OCI-LY1 (cell line): ENCODE measurements at regions not wholly inside any gene's neighbourhood (a gene's known extent, or its start where the extent isn't known, plus 50 kb on each side); places are given as distances from the start of the nearest gene placed in this dataset.

Experiments used
- H2AFZ ChIP-seq: fragments of 200-600 bp; sonication (generic), shearing (Covaris generic); 2 replicates; pipeline ENCODE4 v1.6.0; 2014; ENCODE audit warnings: antibody characterized with exemption, mild to moderate bottlenecking, low read length
- H3F3A ChIP-seq: fragments of 200-600 bp; sonication (generic), shearing (Covaris generic); 2 replicates; pipeline ENCODE4 v1.6.0; 2014; ENCODE audit warnings: mild to moderate bottlenecking, antibody characterized with exemption, low read length, moderate library complexity; ENCODE audit not compliant: insufficient read depth
- H3K27ac ChIP-seq: fragments of 200-600 bp; sonication (generic); 2 replicates; pipeline ENCODE4 v1.5.1; 2014; ENCODE audit warnings: low read length, mixed run types, mild to moderate bottlenecking, low read depth; ENCODE audit not compliant: poor library complexity, severe bottlenecking
- H3K27me3 ChIP-seq: fragments of 200-600 bp; sonication (generic); 2 replicates; pipeline ENCODE4 v1.6.0; 2014; ENCODE audit warnings: antibody characterized with exemption, mild to moderate bottlenecking, low read length, moderate library complexity; ENCODE audit not compliant: insufficient read depth
- H3K36me3 ChIP-seq: fragments of 200-600 bp; sonication (generic); 2 replicates; pipeline ENCODE4 v1.6.1; 2014; ENCODE audit warnings: mild to moderate bottlenecking, antibody characterized with exemption, low read length, moderate library complexity, mixed read lengths; ENCODE audit not compliant: insufficient read depth
- H3K4me1 ChIP-seq: fragments of 200-600 bp; sonication (generic); 2 replicates; pipeline ENCODE4 v1.5.1; 2014; ENCODE audit warnings: mild to moderate bottlenecking, low read length, moderate library complexity; ENCODE audit not compliant: insufficient read depth, severe bottlenecking
- H3K4me2 ChIP-seq: fragments of 200-600 bp; sonication (generic), shearing (Covaris generic); 2 replicates; pipeline ENCODE4 v1.6.1; 2014; ENCODE audit warnings: low read length
- H3K4me3 ChIP-seq: fragments of 200-600 bp; sonication (generic); 2 replicates; pipeline ENCODE4 v1.5.1; 2014; ENCODE audit warnings: low read length, low read depth, mild to moderate bottlenecking, mixed read lengths; ENCODE audit not compliant: poor library complexity, severe bottlenecking
- H3K79me2 ChIP-seq: fragments of 200-600 bp; shearing (Covaris generic); 2 replicates; pipeline ENCODE4 v1.6.1; 2016; ENCODE audit warnings: mixed run types, low read length, mixed read lengths; ENCODE audit not compliant: insufficient read depth
- H3K9ac ChIP-seq: fragments of 200-600 bp; sonication (generic), shearing (Covaris generic); 2 replicates; pipeline ENCODE4 v1.6.1; 2014; ENCODE audit warnings: mild to moderate bottlenecking, low read length, mixed read lengths
- H3K9me2 ChIP-seq: fragments of 200-600 bp; sonication (generic), shearing (Covaris generic); 2 replicates; pipeline ENCODE4 v1.6.1; 2014; ENCODE audit warnings: low read depth, mild to moderate bottlenecking, low read length, mixed read lengths
- H3K9me3 ChIP-seq: fragments of 200-600 bp; shearing (Covaris generic); 2 replicates; pipeline ENCODE4 v1.6.1; 2014; ENCODE audit warnings: low read length, mixed read lengths
- H4K20me1 ChIP-seq: fragments of 200-600 bp; sonication (generic), shearing (Covaris generic); 2 replicates; pipeline ENCODE4 v1.6.0; 2016; ENCODE audit warnings: mild to moderate bottlenecking, low read length; ENCODE audit not compliant: insufficient read depth
- CTCF ChIP-seq: fragments of 200-600 bp; sonication (generic), shearing (Covaris generic); IDR thresholded peaks from 2 replicates; pipeline ENCODE4 v1.5.1; 2017; ENCODE audit warnings: mild to moderate bottlenecking, antibody characterized with exemption, low read length, moderate library complexity, mixed read lengths
- EZH2 ChIP-seq: fragments of 200-600 bp; sonication (generic), shearing (Covaris generic); IDR thresholded peaks from 2 replicates; pipeline ENCODE4 v1.8.0; 2017; ENCODE audit warnings: borderline replicate concordance, mixed run types, mild to moderate bottlenecking, antibody characterized with exemption, low read length, moderate library complexity, mixed read lengths

- H3F3A ChIP-seq = no peaks in the 10 kb centered on the region
- H3K9me3 ChIP-seq = no peaks in the 10 kb centered on the region
- H3K4me1 ChIP-seq = peaks cover 35% of the 10 kb centered on the region
- TF ChIP-seq EZH2 (no peak), CTCF (no peak)
- H3K27me3 ChIP-seq = 0 out of 2 replicates have a peak, but pooled peaks cover 11% of the 10 kb centered on the region
- no peak overlapping the region for H3K4me2 ChIP-seq
- no peak overlapping the region for H3K9ac ChIP-seq
- no peaks in the 10 kb centered on the region for H3K9me2 ChIP-seq
- H3K27ac ChIP-seq = no peak overlapping the region
- H4K20me1 ChIP-seq = no peaks in the 10 kb centered on the region
- no peaks in the 10 kb centered on the region for H3K79me2 ChIP-seq
- H2AFZ ChIP-seq = no peak overlapping the region
- no peak overlapping the region for H3K4me3 ChIP-seq
- no peaks in the 10 kb centered on the region for H3K36me3 ChIP-seq
Measured at GRCh38 chr15:70198441-70199123, 100.9 kb upstream of the TLE3 start.

DNA sequence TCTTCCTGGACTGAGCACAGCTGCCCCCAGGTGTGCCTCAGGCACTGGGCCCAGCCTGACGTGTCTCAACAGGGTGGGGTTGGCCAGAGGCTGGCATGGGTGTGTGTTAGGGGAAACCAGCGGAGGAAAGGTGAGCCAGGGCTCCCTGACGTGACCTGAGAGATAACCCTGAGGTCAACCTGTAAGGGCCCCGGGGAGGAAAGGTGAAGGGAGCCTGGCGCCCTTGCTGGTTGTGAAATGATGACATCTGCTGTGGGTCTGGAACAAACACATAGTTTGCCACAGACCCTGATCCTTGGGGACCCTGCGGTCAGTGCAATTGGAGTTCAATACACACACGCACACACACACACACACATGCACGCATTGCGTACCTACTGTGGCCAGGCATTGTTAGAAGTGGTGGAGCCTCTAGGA lies 100.2 kb upstream of the TLE3 start:
- Histone ChIP-seq H3K36me3 (no peaks in the 10 kb centered on the region), H3K9me2 (no peaks in the 10 kb centered on the region), H3K9me3 (no peaks in the 10 kb centered on the region), H3K9ac (no peak overlapping the region), H2AFZ (no peak overlapping the region), H3K4me1 (peaks cover 35% of the 10 kb centered on the region), H3K27me3 (peaks cover 11% of the 10 kb centered on the region; the same call in 1 of the 2 replicates), H3F3A (no peaks in the 10 kb centered on the region), H3K4me2 (no peak overlapping the region), H3K79me2 (no peaks in the 10 kb centered on the region), H4K20me1 (no peaks in the 10 kb centered on the region), H3K27ac (no peak overlapping the region), H3K4me3 (no peak overlapping the region)
- no peak for TF ChIP-seq EZH2
- no peak for TF ChIP-seq CTCF

DNA sequence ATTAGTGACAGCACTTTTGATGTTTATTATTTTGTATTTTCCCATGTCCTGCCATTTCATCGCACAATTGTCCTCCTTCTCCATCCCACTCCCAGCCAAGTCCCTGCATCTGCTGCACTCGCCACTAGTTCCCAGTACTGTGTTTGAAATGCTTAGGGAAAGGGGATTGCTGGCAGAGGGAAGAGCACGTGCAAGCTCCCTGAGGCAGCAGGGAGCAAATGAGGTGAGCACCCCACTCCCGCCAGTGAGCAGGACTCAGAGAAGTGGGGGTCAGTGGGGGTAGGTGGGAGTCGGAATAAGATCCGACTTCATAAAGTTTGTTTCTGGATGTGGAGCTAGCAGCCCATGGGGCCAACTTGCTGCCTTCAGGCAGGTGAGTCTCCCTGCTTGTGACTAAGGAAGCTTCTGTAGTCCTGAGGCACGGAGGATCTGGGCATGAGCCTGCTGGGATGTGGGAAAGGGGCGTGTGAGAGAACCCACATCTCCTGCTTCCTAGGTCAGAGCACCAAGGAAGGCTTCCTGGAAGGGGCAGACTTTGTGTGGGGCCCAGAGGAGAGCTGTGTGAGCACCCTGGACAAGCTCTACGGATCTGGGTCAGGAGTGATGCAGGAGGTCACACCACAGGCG lies 99.7 kb upstream of the TLE3 start:
- H2AFZ ChIP-seq = no peak overlapping the region
- H4K20me1 ChIP-seq = no peaks in the 10 kb centered on the region
- H3K4me2 ChIP-seq = no peak overlapping the region
- H3K9me2 ChIP-seq = no peaks in the 10 kb centered on the region
- H3K79me2 ChIP-seq = no peaks in the 10 kb centered on the region
- no peaks in the 10 kb centered on the region for H3K9me3 ChIP-seq
- TF ChIP-seq CTCF (no peak), EZH2 (no peak)
- H3K27ac ChIP-seq = no peak overlapping the region
- no peak overlapping the region for H3K4me3 ChIP-seq
- peaks cover 35% of the 10 kb centered on the region for H3K4me1 ChIP-seq
- no peaks in the 10 kb centered on the region for H3F3A ChIP-seq
- no peaks in the 10 kb centered on the region for H3K36me3 ChIP-seq
- H3K9ac ChIP-seq = no peak overlapping the region
- peaks cover 15% of the 10 kb centered on the region for H3K27me3 ChIP-seq
